T47D (cell line): ENCODE measurements at regions not wholly inside any gene's neighbourhood (a gene's known extent, or its start where the extent isn't known, plus 50 kb on each side); places are given as distances from the start of the nearest gene placed in this dataset.

Experiments
- DNase-seq, 2 experiments: peaks; one replicate each; pipeline versions ENCODE4 v3.0.0 to v3.0.0-alpha.2; 2011 to 2012; ENCODE audit warnings: low read depth in 1 of 2, low spot score in 1 of 2
- JUND ChIP-seq: IDR thresholded peaks from 2 replicates; pipeline ENCODE4 v1.6.1; 2012; ENCODE audit warnings: low read depth
- in situ Hi-C: cut with HindIII; loops from 2 replicates; pipeline ENCODE4 v1.10.0; 2016; ENCODE audit warnings: low sequenced_read_pairs, low pct_unique_long_range_greater_than_20kb

DNA sequence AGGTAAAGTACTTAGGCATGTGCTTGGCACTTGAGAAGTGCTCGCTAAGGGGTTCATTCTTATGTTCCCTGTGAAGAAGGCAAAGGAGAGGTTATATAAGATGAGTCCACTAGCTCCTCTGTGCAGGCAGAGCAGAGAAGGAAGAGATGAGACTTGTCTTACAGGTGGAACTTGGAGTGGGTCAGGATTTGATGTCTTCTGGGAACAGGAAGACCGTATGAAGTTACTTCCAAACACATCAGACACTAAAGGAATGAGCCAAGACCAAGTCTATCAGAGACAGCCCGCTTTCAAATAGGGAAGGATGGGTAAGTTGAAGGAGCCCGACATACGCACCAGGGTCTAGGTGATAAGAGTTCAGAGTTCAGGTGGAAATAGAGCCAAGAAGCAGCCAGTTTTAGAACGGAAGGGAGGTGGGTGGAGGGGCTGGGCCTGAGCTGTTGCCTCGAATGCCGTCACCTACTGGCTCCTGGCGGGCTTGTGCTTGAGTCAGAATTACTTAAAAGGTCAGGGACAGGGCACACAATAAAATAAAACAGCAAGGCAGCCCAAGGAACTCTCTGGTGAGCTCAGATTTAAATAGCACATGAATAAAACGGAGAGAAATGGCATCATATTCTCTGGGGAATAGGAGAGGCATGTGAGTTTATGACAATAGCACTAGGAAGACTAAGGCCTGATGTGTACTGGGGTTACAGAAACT lies 56.1 kb upstream of the GRB10 start:
- in situ Hi-C loops, result no loop called here
- DNase-seq, result no peak

DNA sequence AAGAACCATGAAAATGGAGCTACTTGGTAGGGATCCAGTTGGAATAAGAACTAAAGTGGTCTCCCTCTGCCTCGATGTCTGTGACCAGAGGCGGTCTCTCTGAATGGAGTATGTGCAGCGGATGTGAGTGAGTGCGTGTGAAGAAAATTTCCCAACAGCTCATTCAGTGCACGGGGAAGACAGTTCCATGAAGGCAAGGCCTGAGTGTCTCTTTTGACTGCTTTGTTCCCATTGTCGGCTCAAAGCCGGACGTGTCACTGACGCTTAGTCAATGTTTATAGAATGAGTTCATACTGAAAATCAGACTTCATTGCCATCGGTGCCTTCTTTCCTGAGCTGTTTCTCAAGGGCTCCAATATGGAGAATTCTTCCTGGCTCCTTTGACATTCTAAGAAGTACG lies 55.3 kb upstream of the GRB10 start:
- no peak for DNase-seq
- TF ChIP-seq JUND, result no peak
- in situ Hi-C loops, result no loop called here

More for the DNA sequence above, 56.1 kb upstream of the GRB10 start:
- TF ChIP-seq JUND, result no peak

DNA sequence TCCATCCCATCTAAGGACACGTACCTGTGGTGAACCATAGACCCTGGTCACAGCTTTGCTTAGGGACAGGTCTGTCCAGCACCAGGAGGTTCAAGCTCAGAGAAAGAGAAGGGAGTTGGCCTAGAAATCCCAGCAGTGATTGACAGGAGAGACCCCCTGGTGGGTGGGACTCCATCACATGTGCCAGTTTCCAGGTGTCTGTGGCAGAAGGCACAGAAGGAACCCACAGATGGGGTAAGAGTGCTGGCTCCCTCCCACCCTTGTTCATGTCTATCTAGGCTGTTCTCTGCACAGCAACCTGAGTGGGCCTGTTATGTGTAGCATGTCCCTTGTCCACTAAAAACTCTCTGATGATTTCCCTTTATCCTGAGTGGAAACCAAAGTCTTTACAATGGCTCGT lies 54.0 kb upstream of the GRB10 start:
- no peak for TF ChIP-seq JUND
- no peak for DNase-seq
- in situ Hi-C loops, result no loop called here

DNA sequence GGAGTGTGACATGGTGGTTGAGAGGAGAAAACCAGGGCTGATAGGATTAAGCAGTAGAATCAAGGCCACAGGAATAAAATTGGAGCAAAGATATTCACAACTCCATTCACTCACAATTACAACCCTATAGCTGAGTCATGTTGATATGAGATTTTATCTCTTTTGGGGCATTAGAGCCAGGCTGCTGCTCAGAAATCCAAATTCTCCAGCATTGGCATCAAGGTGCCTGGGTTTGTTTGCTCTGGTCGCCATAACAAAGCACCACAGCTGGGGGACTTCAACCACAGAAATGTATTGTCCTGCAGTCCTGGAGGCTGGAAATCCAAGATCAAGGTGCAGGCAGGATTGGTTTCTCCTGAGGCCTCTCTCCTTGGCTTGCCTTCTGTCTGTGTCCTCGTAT lies 52.5 kb upstream of the GRB10 start:
- no peak for TF ChIP-seq JUND
- in situ Hi-C loops, result no loop called here
- DNase-seq, result no peak

DNA sequence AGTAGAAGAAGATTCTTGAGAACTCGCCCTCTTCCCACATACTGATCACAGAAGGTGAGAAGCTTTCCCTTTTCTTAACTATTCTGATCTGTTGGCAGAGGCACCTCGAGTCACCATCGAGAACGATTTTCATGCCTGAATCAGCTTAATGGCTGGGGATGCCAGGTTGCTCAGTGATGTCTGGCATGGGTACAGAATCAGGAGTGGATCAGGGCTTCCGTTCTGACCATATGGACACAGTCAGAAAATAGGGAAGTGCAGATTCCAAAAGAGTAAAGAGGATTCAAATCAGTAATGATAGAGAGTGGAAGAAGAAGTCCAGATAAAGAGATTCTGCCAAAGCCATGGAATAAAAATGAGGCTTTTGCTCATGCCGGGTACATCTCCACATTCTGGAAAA lies 52.0 kb upstream of the GRB10 start:
- no peak for DNase-seq
- in situ Hi-C loops, result no loop called here
- no peak for TF ChIP-seq JUND

DNA sequence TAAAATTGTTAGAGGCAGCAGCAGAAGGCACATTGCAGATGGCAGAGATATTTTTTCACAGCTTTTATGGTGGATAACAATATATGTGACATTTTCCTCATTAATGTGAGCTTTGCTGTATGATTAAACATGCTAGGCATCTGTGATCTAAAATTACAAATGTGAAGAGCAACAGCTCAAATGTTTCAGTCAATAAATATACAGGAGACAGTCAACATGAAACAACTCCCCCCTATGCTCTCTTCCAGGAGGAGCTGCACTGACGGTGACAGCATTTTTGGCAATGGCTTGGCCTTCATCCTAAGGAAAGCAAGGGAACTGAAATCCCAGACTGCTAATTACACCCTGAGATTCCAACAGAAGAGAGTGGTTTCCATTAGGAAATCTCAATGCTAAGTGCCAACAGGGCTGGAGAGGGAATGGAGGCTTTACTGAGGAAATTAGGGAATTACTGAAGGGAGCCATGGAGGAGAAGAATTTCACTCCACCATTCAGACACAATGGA lies 51.4 kb upstream of the GRB10 start:
- no peak for TF ChIP-seq JUND
- in situ Hi-C loops, result no loop called here
- DNase-seq, result no peak

DNA sequence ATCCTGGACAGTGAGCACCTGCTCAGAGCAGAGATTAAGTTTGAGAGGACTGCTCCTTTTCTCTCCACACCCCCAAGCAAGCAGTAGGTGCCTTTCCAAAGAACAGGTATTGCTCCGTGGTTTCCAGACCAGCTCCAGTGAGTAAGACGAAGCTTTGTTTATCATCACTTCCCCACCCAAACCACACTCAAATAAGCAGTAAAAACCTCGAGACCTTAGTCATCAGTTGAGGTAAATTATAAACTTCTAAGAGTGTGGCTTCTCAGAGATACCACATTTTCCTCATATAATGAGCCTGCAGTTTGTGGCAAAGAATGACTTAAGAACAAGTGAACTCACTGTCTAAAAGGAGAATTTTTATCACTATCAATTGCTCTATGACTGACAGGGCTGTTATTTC lies 50.0 kb upstream of the GRB10 start:
- in situ Hi-C loops, result no loop called here
- TF ChIP-seq JUND, result no peak
- DNase-seq, result no peak
